Fibroblast of lung (primary cell): ENCODE measurements at regions not wholly inside any gene's neighbourhood (a gene's known extent, or its start where the extent isn't known, plus 50 kb on each side); places are given as distances from the start of the nearest gene placed in this dataset.

Experiments used
- CTCF ChIP-seq, 2 donors: IDR thresholded peaks in 1 of 2; conservative IDR thresholded peaks in 1 of 2; 1 replicate in 1 of 2; 2 replicates in 1 of 2; pipeline ENCODE4 v1.5.1; 2011 to 2012; ENCODE audit warnings: low read length in 2 of 2, control low read depth in 1 of 2, inconsistent platforms in 1 of 2, low read depth in 1 of 2, mild to moderate bottlenecking in 1 of 2
- EZH2 ChIP-seq: IDR thresholded peaks from 2 replicates; pipeline ENCODE4 v1.5.1; 2012; ENCODE audit warnings: low read length, control low read depth, mild to moderate bottlenecking; ENCODE audit errors: missing control alignments

- no peak for TF ChIP-seq CTCF (conservative IDR thresholded peaks at IDR 0.05 in 1 of 2, IDR thresholded peaks at IDR 0.05 in 1 of 2; ENCODE audit: low read depth in 1 of 2, low read length in 2 of 2)
- no peak for TF ChIP-seq EZH2
Measured at GRCh38 chr4:166400270-166400894, 527.3 kb downstream of the TLL1 start.
